Stimulated activated naive CD4-positive, alpha-beta T cell (primary cell): ENCODE measurements at regions not wholly inside any gene's neighbourhood (a gene's known extent, or its start where the extent isn't known, plus 50 kb on each side); places are given as distances from the start of the nearest gene placed in this dataset.
A peak's percentile ranks its signal among the peaks of the same experiment; 100 is the strongest.

Experiments used
- DNase-seq, 6 experiments: peaks; one replicate each; lab custom pipeline; 2025; lab: John Stamatoyannopoulos, UW

- DNase-seq: no peak
Observed at GRCh38 chr9:91157883-91158282, 203.8 kb downstream of the AUH start.

GRCh38 chr9:91158286-91158685 lies 203.4 kb downstream of the AUH start:
- DNase-seq: no peak

GRCh38 chr9:91158946-91159345 lies 202.8 kb downstream of the AUH start:
- no peak for DNase-seq

- DNase-seq: no peak
Observed at GRCh38 chr9:91159664-91160121, 202.0 kb downstream of the AUH start.

- no peak for DNase-seq
Observed at GRCh38 chr9:91160181-91160580, 201.5 kb downstream of the AUH start.

- no peak for DNase-seq
Observed at GRCh38 chr9:91160599-91161464, 200.9 kb downstream of the AUH start.

GRCh38 chr9:91161465-91162300 lies 200.0 kb downstream of the AUH start:
- DNase-seq: no peak

- DNase-seq: no peak
Observed at GRCh38 chr9:91162311-91162710, 199.4 kb downstream of the AUH start.

GRCh38 chr9:91162784-91163443 lies 198.8 kb downstream of the AUH start:
- peak in 1 of 6 experiments; percentile 5 for DNase-seq

GRCh38 chr9:91163444-91163772 lies 198.3 kb downstream of the AUH start:
- no peak for DNase-seq

- no peak for DNase-seq
Observed at GRCh38 chr9:91163773-91164471, 197.8 kb downstream of the AUH start.
